Head of caudate nucleus (tissue), 42 donors: ENCODE measurements at regions not wholly inside any gene's neighbourhood (a gene's known extent, or its start where the extent isn't known, plus 50 kb on each side); places are given as distances from the start of the nearest gene placed in this dataset.

Source experiments
- DNase-seq, 42 donors: peaks; one replicate each; pipeline versions ENCODE4 v3.0.0 to v3.0.0-alpha.2; 2020 to 2021; ENCODE audit warnings: mixed read lengths in 7 of 42
- intact Hi-C: fragments of 100-400 bp; cut with DNase I; formaldehyde crosslinking; loops from one replicate; pipeline ENCODE4 v1.15.0; 2022

DNA sequence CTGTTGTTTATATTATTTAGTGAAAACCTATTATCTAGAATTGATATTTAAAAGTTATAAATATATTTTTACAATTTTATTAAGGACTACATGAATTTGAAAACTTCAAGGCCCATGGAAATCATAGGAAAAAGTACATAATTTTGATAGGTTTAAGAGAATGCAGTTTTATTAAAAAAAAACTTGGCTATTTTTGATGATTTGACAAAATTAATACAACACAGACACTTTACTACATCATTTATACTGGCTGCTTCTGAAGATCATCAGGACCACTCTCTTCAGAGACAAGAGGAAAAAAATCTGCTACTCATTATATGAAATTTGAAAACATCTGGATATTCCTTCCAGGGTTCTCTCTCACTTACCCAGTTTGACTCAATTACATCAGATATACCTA, 637.7 kb downstream of the BCKDHB start:
- intact Hi-C loops = no loop called here
- DNase-seq = no peak

GRCh38 chr6:80742481-80742880, 636.0 kb downstream of the BCKDHB start:
- intact Hi-C loops = no loop called here
- DNase-seq = peak in 1 of 42 donors; percentile 3

DNA sequence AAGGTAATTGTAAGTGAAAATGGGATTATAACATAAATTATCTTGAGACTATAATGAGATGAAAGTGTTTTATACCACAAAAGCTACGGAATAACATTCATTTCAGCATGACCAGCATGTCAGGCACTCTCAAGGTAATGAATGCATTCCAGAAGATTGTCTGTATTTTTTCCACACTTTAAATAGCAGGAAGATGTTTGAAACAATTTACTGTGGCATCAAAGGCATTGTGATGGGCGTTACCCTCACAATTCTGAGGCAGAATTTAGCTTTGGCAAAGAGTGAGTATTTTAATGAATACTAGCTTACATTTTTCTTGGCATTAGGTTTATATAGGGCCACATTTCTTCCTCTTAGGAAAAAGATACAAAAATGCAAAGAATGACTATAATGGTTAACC, 627.2 kb downstream of the BCKDHB start:
- intact Hi-C loops = no loop called here
- no peak for DNase-seq

DNA sequence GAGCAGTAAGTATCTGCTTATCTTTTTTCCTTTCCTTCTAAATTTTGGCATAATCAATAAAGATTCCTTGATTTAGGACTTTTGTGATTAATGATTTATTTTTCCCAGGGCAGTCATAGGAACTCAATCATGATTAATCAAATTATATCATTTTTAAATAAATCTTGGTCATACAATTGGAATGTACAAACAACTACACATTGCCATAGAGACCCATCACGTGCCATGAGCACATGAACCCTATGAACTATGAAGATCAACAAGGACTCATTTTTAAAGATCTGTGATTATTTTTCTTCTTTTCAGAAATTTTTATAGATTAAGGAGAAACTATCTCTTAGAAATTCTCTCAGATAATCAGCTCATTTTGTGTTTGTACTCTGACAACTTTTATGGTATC, 622.4 kb downstream of the BCKDHB start:
- DNase-seq = no peak
- intact Hi-C loops = no loop called here

GRCh38 chr6:80728101-80728750, 621.8 kb downstream of the BCKDHB start:
- intact Hi-C loops = no loop called here

GRCh38 chr6:80725156-80725930, 618.9 kb downstream of the BCKDHB start:
- DNase-seq = no peak
- intact Hi-C loops = no loop called here

More at GRCh38 chr6:80728101-80728750, 621.8 kb downstream of the BCKDHB start:
- DNase-seq = no peak

DNA sequence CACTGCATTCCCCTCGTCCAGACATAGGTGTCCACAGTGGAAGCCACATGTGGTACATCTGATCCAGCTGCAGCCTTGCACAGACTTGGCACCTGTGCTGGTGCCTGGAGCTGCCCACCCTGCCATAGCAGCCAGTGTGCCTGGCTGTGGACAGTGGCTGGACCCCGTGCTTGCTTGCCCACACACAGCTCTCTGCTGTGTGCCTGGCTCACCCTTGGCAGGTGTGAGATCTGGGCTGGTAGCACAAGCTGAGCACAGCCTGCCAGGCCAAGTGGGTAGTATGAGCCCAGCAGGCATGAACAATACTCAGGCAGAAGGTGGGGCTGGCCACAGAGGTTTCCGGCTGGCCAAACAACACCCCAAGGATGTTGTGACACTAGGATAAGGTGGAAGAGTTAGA, 614.4 kb downstream of the BCKDHB start:
- DNase-seq = no peak
- intact Hi-C loops = no loop called here

GRCh38 chr6:80714513-80714912, 608.0 kb downstream of the BCKDHB start:
- intact Hi-C loops = no loop called here
- no peak for DNase-seq

GRCh38 chr6:80698459-80698858, 592.0 kb downstream of the BCKDHB start:
- intact Hi-C loops = no loop called here
- DNase-seq = no peak

GRCh38 chr6:80696268-80696667, 589.8 kb downstream of the BCKDHB start:
- intact Hi-C loops = no loop called here

GRCh38 chr6:80690551-80691131, 584.2 kb downstream of the BCKDHB start:
- intact Hi-C loops = no loop called here

More at GRCh38 chr6:80696268-80696667, 589.8 kb downstream of the BCKDHB start:
- no peak for DNase-seq

DNA sequence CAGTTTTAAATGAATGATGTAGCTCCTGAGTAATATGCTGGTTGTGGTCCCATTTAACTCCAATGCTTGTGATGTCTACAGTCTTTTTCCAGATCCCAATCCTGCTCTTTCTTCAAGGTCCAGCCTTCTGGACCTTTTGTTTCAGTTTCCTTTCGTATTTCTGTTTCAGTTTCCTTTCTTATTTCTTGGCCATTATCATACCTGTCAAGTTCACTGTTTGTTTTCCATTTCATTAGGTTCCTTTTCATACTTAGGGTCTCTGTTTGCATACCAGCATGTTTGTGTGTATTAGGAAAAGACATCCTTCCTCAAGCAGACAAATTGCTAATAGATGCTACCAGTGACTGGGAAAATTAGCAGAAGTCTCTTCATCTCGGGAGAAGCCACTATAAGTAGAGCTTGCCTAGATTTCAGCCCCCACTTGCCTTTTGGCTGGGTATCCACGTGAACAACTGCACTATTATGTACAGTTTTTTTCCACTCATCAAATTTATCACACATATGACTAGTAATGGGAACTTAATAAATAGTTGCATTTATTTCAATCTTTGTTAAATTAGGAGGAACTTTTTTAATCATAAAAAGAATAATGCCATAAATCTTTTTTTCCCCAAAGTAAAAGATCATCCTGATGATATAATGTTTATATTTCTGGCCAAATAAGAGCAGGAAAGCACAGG, 583.4 kb downstream of the BCKDHB start:
- intact Hi-C loops = no loop called here
- DNase-seq = no peak

More at GRCh38 chr6:80690551-80691131, 584.2 kb downstream of the BCKDHB start:
- DNase-seq = no peak

DNA sequence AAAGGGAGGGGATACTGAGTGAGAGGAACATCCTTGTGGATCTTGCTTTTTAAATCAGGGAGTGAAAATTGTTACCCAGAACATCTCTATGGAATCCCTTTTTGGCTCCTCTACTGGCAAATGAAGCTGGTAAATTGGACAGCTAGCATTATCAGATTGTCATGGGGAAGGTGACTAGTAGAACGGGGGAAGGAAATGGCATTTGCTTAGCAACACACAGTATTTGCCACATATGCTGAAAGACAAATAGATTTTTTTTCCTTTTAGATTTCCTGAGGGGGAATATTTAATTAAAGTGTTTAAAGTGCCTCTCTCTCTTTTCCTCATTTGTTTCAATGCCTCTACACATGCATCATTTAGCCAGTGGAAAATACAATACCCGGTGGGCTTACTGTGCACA, 573.5 kb downstream of the BCKDHB start:
- DNase-seq = no peak
- intact Hi-C loops = no loop called here

GRCh38 chr6:80676386-80676785, 569.9 kb downstream of the BCKDHB start:
- intact Hi-C loops = no loop called here
- DNase-seq = no peak

- no peak for DNase-seq
- intact Hi-C loops = no loop called here
These were observed 568.2 kb downstream of the BCKDHB start for GRCh38 chr6:80674669-80675068.

DNA sequence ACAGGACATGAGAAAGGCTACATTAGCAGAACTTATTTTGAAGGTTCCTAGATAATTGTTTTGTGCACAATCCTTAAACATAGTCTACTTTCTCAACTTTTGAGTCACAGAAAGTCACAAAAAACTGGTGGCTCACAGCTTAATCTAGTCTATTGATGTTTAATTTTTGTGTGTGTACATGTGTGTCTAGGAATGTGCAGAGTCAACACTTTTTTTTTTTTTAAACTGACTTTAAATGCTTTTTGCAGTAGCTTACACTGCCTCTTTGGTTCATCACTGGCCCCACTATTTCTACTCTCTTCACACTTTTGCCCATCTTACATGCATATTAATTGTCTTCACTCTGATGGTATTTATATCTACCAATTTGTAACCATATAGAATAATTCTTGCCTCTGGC, 566.9 kb downstream of the BCKDHB start:
- no peak for DNase-seq
- intact Hi-C loops = no loop called here

DNA sequence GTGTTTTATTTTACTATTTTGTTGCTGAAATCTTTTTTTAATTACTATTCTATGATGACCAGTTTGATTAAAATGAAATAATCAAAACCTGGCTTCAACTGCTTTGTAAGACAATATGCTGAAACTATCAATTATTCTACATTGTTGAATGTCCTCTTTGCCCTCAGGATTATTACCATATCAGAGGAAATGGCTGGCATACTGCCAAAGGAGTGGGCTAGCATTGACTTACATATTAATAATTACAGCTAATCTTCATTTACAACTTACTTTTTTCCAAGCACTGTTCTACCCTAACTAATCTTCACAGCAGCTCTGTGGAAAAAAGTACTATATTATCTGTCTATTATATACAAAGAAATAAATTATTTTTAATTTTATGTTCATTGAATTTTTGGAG, 560.5 kb downstream of the BCKDHB start:
- no peak for DNase-seq
- intact Hi-C loops = no loop called here

- no peak for DNase-seq
- intact Hi-C loops = no loop called here
These were observed 552.5 kb downstream of the BCKDHB start for GRCh38 chr6:80658926-80659325.

DNA sequence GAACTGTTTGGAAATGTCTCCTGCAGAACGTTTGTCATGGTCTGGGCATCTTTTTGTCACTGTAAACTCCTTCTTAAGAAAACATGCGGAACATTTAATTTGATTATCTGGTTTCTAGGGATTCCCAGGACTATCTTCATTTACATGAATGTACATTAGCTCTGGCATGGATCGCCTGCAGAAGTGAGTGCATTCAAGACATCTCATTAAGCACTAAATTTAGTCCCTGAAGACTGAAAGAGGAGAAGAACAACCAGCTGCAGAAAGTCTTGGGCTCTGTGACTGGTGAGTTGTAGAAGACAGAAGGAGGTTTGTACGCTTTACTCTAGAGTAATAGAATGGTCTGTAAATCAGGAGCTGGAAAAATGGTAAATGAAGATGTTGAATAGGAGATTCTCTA, 540.7 kb downstream of the BCKDHB start:
- intact Hi-C loops = no loop called here
- DNase-seq = no peak

DNA sequence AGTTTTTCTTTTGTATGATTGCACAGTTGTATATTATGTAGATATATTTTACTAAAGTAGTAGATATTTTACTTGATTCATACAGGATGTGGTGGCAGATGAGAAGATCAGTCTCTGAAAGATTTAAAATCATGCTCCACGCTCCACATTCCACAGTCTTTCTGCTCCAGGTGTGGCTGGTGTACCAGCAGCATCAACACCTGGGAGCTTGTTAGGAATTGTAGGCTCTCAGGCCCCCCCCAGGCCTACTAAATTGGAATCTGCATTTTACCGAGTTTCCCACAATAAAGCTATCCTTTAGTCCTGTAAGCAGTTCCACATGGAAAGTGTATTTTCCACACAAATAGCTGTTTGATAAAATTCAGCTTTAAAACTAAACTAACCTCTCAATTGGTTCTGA, 537.4 kb downstream of the BCKDHB start:
- intact Hi-C loops = no loop called here
- DNase-seq = no peak
